ENCODE measurements at regions not wholly inside any gene's neighbourhood (a gene's known extent, or its start where the extent isn't known, plus 50 kb on each side); places are given as distances from the start of the nearest gene placed in this dataset.

DNA sequence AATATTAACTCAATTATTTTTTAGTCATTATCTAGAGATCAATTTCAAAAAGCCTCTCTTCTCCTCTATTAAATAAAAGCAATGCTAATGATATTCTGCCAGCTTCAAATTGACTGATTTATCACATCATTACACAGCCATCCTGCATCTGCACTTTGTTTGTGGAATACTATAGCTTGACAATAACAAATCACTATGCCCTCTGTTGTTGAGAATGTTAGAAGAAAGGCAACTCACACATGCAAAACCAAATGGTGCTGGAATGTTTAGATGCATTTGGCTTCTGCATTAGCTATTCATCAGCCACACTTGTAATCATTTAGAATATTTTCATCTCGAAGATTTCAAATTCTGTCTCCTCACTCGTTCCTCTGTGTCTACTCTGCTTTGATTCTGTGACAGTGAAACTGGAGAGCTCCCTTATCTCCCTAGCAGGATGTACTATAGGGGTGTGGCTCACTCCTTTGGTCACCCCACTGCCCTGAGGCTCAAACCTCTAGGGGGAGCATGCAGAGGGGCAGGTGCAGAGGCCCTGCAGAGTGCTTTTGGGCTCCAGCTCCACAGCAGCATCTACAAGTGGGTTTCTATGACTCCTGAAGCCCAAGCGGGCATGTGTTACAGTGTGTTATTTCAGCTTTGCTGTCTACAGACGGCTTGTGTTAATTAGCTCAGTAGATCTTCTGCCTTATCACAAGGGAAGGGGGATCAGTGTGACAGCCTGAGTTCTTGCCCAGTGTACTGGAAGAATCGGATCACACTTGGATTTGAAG lies 454.1 kb upstream of the BCHE start:
- H3K27me3 ChIP-seq (ENCODE audit: control insufficient read depth, extremely low read depth, insufficient read depth, low read length): no peaks in the 10 kb centered on the region
- H3K9ac ChIP-seq (ENCODE audit: control insufficient read depth, extremely low read depth, insufficient read depth, low read length): no peak overlapping the region
- H4K20me1 ChIP-seq (ENCODE audit: control insufficient read depth, extremely low read depth, insufficient read depth, low read length): no peaks in the 10 kb centered on the region
- no peak overlapping the region for H3K4me2 ChIP-seq (ENCODE audit: control insufficient read depth, extremely low read depth, insufficient read depth, low read depth, low read length)
- FAIRE-seq (no peak), DNase-seq (ENCODE audit: low read depth, low spot score) (no peak)
- H3K4me3 ChIP-seq (ENCODE audit: control insufficient read depth in 2 of 3, extremely low read depth in 1 of 3, insufficient read depth in 2 of 3, low read depth in 1 of 3, low read length in 3 of 3): no peak overlapping the region
- peaks cover 3% of the 10 kb centered on the region for H3K4me1 ChIP-seq (ENCODE audit: control insufficient read depth, extremely low read depth, insufficient read depth, low read length)
- no peaks in the 10 kb centered on the region for H3K9me3 ChIP-seq (ENCODE audit: control insufficient read depth, low read depth, low read length)
- H3K36me3 ChIP-seq (ENCODE audit: control insufficient read depth in 2 of 2, extremely low read depth in 1 of 2, insufficient read depth in 2 of 2, low read length in 2 of 2): no peaks in the 10 kb centered on the region
- no peak overlapping the region for H2AFZ ChIP-seq (ENCODE audit: control insufficient read depth, low read length)
- no peak overlapping the region for H3K27ac ChIP-seq (ENCODE audit: control insufficient read depth, insufficient read depth, low read length)
- TF ChIP-seq, protein P1, sequence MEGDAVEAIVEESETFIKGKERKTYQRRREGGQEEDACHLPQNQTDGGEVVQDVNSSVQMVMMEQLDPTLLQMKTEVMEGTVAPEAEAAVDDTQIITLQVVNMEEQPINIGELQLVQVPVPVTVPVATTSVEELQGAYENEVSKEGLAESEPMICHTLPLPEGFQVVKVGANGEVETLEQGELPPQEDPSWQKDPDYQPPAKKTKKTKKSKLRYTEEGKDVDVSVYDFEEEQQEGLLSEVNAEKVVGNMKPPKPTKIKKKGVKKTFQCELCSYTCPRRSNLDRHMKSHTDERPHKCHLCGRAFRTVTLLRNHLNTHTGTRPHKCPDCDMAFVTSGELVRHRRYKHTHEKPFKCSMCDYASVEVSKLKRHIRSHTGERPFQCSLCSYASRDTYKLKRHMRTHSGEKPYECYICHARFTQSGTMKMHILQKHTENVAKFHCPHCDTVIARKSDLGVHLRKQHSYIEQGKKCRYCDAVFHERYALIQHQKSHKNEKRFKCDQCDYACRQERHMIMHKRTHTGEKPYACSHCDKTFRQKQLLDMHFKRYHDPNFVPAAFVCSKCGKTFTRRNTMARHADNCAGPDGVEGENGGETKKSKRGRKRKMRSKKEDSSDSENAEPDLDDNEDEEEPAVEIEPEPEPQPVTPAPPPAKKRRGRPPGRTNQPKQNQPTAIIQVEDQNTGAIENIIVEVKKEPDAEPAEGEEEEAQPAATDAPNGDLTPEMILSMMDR (optimal IDR thresholded peaks at IDR 0.05 in 1 of 3, IDR thresholded peaks at IDR 0.05 in 1 of 3, conservative IDR thresholded peaks at IDR 0.05 in 1 of 3; ENCODE audit: extremely low read depth in 1 of 3, insufficient read depth in 2 of 3, low read length in 3 of 3): no peak
- no peak for TF ChIP-seq EZH2 (IDR thresholded peaks at IDR 0.05; ENCODE audit: low read length)
- no peaks in the 10 kb centered on the region for H3K79me2 ChIP-seq (ENCODE audit: control insufficient read depth, insufficient read depth, low read length)
- dilution Hi-C loops (cut with MboI; ENCODE audit: extremely low pct_ligation_motif_present, low sequenced_read_pairs): no loop called here
- no peaks in the 10 kb centered on the region for H3K9me1 ChIP-seq (ENCODE audit: control insufficient read depth, extremely low read depth, insufficient read depth, low read length)

DNA sequence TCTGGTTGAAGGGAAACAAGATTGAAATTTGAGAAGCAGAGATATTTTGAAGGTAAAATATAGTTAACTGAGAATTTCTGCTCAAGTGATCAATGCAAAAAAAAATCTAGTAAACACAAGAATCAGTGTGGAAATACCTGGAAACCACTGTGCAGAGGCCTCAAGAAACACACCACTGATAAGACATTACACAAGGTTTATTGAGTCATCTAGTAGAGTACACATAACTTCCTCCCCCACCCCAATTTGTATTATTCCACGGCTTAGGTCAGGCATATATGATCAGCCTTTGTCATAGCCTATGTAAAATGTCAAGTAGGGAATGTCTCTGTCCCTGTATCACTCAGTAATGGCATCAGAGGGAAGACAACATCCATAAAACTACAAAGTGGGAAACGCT lies 447.8 kb upstream of the BCHE start:
- DNase-seq (ENCODE audit: low read depth, low spot score) (no peak), FAIRE-seq (peak; percentile 29)
- Histone ChIP-seq H3K4me1 (ENCODE audit: control insufficient read depth, extremely low read depth, insufficient read depth, low read length) (peaks cover 20% of the 10 kb centered on the region), H3K4me2 (ENCODE audit: control insufficient read depth, extremely low read depth, insufficient read depth, low read depth, low read length) (no peak overlapping the region), H4K20me1 (ENCODE audit: control insufficient read depth, extremely low read depth, insufficient read depth, low read length) (no peaks in the 10 kb centered on the region), H3K27me3 (ENCODE audit: control insufficient read depth, extremely low read depth, insufficient read depth, low read length) (no peaks in the 10 kb centered on the region), H3K27ac (ENCODE audit: control insufficient read depth, insufficient read depth, low read length) (peak overlapping the region; percentile 58), H3K79me2 (ENCODE audit: control insufficient read depth, insufficient read depth, low read length) (no peaks in the 10 kb centered on the region), H3K4me3 (ENCODE audit: control insufficient read depth in 2 of 3, extremely low read depth in 1 of 3, insufficient read depth in 2 of 3, low read depth in 1 of 3, low read length in 3 of 3) (no peak overlapping the region), H3K9me1 (ENCODE audit: control insufficient read depth, extremely low read depth, insufficient read depth, low read length) (no peaks in the 10 kb centered on the region), H3K9me3 (ENCODE audit: control insufficient read depth, low read depth, low read length) (no peaks in the 10 kb centered on the region), H3K9ac (ENCODE audit: control insufficient read depth, extremely low read depth, insufficient read depth, low read length) (no peak overlapping the region), H2AFZ (ENCODE audit: control insufficient read depth, low read length) (peak overlapping the region; percentile 39), H3K36me3 (ENCODE audit: control insufficient read depth in 2 of 2, extremely low read depth in 1 of 2, insufficient read depth in 2 of 2, low read length in 2 of 2) (no peaks in the 10 kb centered on the region)
- TF ChIP-seq, protein P1 (optimal IDR thresholded peaks at IDR 0.05 in 1 of 3, IDR thresholded peaks at IDR 0.05 in 1 of 3, conservative IDR thresholded peaks at IDR 0.05 in 1 of 3; ENCODE audit: extremely low read depth in 1 of 3, insufficient read depth in 2 of 3, low read length in 3 of 3): no peak
- no peak for TF ChIP-seq EZH2 (IDR thresholded peaks at IDR 0.05; ENCODE audit: low read length)
- dilution Hi-C loops (cut with MboI; ENCODE audit: extremely low pct_ligation_motif_present, low sequenced_read_pairs): no loop called here

All from keratinocyte (primary cell).